ENCODE measurements at regions not wholly inside any gene's neighbourhood (a gene's known extent, or its start where the extent isn't known, plus 50 kb on each side); places are given as distances from the start of the nearest gene placed in this dataset.

DNA sequence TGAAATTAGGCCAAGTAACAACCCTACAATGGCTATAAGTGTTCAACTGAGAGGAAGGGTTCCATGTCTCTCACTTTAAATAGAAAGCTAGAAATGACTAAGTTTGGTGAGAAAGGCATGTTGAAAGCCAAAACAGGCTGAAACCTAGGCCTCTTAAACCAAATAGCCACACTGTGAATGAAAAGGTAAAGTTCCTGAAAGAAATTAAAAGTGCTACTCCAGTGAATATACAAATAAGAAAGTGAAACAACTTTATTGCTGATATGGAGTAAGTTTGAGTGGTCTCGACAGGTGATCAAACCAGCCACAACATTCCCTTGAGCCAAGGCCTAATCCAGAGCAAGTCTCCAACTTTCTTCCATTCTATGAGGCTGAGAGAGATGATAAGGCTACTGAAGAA lies 209.6 kb downstream of the KLF12 start:
- Histone ChIP-seq H3K9me3 (ENCODE audit: control insufficient read depth, insufficient read depth, low read depth, low read length) (no peaks in the 10 kb centered on the region), H3K36me3 (ENCODE audit: control insufficient read depth, insufficient read depth, low read length) (no peaks in the 10 kb centered on the region), H3K27ac (ENCODE audit: low read length) (no peak overlapping the region), H3K4me3 (ENCODE audit: low read depth in 2 of 2, low read length in 2 of 2) (no peak overlapping the region), H3K4me1 (ENCODE audit: control insufficient read depth, insufficient read depth, low read length) (no peaks in the 10 kb centered on the region), H3K27me3 (ENCODE audit: control insufficient read depth, insufficient read depth, low read length) (no peaks in the 10 kb centered on the region)
- in situ Hi-C loops (cut with HindIII; ENCODE audit: low pct_unique_long_range_greater_than_20kb, low sequenced_read_pairs) = no loop called here
- no TSS peak for BruUV-seq (replicated peaks)
- DNase-seq (ENCODE audit: low read depth, low spot score) = no peak
- TF ChIP-seq, protein P1, sequence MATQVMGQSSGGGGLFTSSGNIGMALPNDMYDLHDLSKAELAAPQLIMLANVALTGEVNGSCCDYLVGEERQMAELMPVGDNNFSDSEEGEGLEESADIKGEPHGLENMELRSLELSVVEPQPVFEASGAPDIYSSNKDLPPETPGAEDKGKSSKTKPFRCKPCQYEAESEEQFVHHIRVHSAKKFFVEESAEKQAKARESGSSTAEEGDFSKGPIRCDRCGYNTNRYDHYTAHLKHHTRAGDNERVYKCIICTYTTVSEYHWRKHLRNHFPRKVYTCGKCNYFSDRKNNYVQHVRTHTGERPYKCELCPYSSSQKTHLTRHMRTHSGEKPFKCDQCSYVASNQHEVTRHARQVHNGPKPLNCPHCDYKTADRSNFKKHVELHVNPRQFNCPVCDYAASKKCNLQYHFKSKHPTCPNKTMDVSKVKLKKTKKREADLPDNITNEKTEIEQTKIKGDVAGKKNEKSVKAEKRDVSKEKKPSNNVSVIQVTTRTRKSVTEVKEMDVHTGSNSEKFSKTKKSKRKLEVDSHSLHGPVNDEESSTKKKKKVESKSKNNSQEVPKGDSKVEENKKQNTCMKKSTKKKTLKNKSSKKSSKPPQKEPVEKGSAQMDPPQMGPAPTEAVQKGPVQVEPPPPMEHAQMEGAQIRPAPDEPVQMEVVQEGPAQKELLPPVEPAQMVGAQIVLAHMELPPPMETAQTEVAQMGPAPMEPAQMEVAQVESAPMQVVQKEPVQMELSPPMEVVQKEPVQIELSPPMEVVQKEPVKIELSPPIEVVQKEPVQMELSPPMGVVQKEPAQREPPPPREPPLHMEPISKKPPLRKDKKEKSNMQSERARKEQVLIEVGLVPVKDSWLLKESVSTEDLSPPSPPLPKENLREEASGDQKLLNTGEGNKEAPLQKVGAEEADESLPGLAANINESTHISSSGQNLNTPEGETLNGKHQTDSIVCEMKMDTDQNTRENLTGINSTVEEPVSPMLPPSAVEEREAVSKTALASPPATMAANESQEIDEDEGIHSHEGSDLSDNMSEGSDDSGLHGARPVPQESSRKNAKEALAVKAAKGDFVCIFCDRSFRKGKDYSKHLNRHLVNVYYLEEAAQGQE (IDR thresholded peaks at IDR 0.05; ENCODE audit: insufficient read depth in 1 of 2, low read depth in 2 of 2, low read length in 1 of 2) = no peak
- TF ChIP-seq SIN3A (IDR thresholded peaks at IDR 0.05; ENCODE audit: borderline replicate concordance, insufficient read depth, low read depth, low read length) = no peak
- TF ChIP-seq TCF7L2 (IDR thresholded peaks at IDR 0.05; ENCODE audit: low read depth, low read length) = no peak
- POLR2A ChIA-PET = no interaction called here
- ATAC-seq = no peak
- CTCF ChIA-PET = no interaction called here
- intact Hi-C loops (cut with micrococcal nuclease; ENCODE audit: unreplicated experiment) = no loop called here

DNA sequence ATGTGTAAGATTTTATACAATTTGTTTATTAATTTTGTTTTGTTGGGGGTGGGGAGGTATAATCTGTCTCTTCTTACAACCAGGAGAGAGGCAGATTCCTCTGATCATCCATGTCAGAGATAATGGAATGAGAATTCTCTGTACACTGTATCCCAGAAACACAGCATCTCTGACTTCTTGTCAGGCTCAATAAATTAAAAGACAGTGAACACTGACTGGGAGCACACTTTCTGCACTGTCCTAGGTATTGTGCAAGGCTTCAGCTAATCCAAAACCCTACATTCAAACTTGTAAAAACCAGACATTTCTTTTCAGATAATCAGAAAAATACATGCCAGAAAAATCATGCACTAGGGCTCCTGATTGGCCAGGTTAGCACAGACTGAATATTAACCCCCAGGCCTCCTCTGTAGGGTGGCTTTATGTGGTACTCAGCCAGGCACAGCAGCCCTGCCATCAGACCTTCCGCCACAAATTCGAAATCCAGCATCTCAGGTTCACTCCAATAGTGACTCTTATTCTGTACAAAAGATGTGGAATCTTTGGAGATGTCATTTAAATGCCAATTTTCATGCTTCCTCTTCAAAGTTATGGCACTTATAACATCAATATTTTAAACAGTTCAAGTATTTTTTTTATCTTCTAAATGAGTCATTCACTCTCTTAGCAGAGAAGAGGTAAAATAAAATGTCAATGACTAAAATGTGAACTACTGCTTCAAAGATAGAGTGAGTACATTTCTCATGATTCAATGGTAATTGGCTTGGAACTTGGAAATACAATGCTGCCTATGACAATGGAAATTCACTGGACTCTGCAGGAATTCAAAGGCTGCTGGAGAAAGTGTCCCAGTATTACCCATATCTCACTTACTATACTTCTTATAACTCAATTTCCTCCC lies 211.5 kb downstream of the KLF12 start:
- ATAC-seq = no peak
- CTCF ChIA-PET = no interaction called here
- no peak overlapping the region for H3K27ac ChIP-seq (ENCODE audit: low read length)

More for the DNA sequence above, 211.5 kb downstream of the KLF12 start:
- Histone ChIP-seq H3K27me3 (ENCODE audit: control insufficient read depth, insufficient read depth, low read length) (no peaks in the 10 kb centered on the region), H3K36me3 (ENCODE audit: control insufficient read depth, insufficient read depth, low read length) (no peaks in the 10 kb centered on the region), H3K4me3 (ENCODE audit: low read depth in 2 of 2, low read length in 2 of 2) (no peak overlapping the region), H3K4me1 (ENCODE audit: control insufficient read depth, insufficient read depth, low read length) (no peaks in the 10 kb centered on the region), H3K9me3 (ENCODE audit: control insufficient read depth, insufficient read depth, low read depth, low read length) (no peaks in the 10 kb centered on the region)
- TF ChIP-seq, protein P2, sequence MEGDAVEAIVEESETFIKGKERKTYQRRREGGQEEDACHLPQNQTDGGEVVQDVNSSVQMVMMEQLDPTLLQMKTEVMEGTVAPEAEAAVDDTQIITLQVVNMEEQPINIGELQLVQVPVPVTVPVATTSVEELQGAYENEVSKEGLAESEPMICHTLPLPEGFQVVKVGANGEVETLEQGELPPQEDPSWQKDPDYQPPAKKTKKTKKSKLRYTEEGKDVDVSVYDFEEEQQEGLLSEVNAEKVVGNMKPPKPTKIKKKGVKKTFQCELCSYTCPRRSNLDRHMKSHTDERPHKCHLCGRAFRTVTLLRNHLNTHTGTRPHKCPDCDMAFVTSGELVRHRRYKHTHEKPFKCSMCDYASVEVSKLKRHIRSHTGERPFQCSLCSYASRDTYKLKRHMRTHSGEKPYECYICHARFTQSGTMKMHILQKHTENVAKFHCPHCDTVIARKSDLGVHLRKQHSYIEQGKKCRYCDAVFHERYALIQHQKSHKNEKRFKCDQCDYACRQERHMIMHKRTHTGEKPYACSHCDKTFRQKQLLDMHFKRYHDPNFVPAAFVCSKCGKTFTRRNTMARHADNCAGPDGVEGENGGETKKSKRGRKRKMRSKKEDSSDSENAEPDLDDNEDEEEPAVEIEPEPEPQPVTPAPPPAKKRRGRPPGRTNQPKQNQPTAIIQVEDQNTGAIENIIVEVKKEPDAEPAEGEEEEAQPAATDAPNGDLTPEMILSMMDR (IDR thresholded peaks at IDR 0.05) = no peak
- TF ChIP-seq, protein P1 (IDR thresholded peaks at IDR 0.05; ENCODE audit: insufficient read depth in 1 of 2, low read depth in 2 of 2, low read length in 1 of 2) = no peak
- no peak for TF ChIP-seq TCF7L2 (IDR thresholded peaks at IDR 0.05; ENCODE audit: low read depth, low read length)
- TF ChIP-seq POLR2AphosphoS5 (IDR thresholded peaks at IDR 0.05; ENCODE audit: low read depth, low read length) = no peak
- TF ChIP-seq SIN3A (IDR thresholded peaks at IDR 0.05; ENCODE audit: borderline replicate concordance, insufficient read depth, low read depth, low read length) = no peak
- POLR2A ChIA-PET = no interaction called here
- in situ Hi-C loops (cut with HindIII; ENCODE audit: low pct_unique_long_range_greater_than_20kb, low sequenced_read_pairs) = no loop called here
- DNase-seq (ENCODE audit: low read depth, low spot score) = no peak
- intact Hi-C loops (cut with micrococcal nuclease; ENCODE audit: unreplicated experiment) = no loop called here
- BruUV-seq (replicated peaks) = no TSS peak
